ENCODE measurements at regions not wholly inside any gene's neighbourhood (a gene's known extent, or its start where the extent isn't known, plus 50 kb on each side); places are given as distances from the start of the nearest gene placed in this dataset.

DNA sequence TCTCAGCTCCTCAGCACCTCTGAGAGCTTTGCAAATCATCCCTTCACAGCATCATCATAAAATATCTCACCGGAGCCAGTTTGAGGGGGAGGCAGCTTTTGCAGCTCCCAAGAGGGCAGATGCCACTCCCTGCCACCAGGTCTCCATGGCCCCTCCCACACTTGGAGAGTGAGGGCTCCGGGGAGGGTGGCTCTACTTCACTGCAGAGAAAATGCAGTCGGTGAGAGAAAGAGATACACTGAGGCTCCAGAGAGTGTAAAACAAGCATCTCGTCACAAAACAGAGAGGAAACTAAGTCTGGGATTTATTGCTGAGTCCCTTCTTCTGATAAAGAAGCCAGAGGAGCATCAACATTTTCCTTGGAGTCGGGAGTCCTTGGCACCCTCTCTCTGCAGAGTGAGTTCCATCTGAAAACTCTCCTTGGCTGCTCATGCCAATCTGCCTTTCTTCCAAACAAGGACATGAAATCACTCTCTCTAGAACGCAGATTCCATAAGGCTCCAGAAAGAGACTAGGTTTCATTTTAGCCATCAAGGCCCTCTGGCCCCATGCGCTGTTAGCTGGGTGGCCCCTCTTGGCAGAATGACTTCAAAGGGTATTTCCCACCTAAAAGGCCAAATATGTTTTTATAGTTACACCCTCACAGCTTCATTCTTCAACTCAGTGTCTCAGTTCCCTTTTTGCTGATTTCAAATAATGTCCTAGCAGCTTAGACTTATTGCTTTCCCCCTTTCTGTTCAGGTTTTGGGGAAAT lies 70.6 kb upstream of the F13A1 start:
- WGBS, result 62% methylated on average over 7 of the region's 7 CpGs
- TF ChIP-seq POLR2A (IDR thresholded peaks at IDR 0.05), result no peak
- no peak for TF ChIP-seq EP300 (IDR thresholded peaks at IDR 0.05)
- TF ChIP-seq POLR2AphosphoS5 (IDR thresholded peaks at IDR 0.05), result no peak
- TF ChIP-seq, protein P1, sequence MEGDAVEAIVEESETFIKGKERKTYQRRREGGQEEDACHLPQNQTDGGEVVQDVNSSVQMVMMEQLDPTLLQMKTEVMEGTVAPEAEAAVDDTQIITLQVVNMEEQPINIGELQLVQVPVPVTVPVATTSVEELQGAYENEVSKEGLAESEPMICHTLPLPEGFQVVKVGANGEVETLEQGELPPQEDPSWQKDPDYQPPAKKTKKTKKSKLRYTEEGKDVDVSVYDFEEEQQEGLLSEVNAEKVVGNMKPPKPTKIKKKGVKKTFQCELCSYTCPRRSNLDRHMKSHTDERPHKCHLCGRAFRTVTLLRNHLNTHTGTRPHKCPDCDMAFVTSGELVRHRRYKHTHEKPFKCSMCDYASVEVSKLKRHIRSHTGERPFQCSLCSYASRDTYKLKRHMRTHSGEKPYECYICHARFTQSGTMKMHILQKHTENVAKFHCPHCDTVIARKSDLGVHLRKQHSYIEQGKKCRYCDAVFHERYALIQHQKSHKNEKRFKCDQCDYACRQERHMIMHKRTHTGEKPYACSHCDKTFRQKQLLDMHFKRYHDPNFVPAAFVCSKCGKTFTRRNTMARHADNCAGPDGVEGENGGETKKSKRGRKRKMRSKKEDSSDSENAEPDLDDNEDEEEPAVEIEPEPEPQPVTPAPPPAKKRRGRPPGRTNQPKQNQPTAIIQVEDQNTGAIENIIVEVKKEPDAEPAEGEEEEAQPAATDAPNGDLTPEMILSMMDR (IDR thresholded peaks at IDR 0.05), result no peak
- DNase-seq (ENCODE audit: low spot score in 2 of 2), result no peak

DNA sequence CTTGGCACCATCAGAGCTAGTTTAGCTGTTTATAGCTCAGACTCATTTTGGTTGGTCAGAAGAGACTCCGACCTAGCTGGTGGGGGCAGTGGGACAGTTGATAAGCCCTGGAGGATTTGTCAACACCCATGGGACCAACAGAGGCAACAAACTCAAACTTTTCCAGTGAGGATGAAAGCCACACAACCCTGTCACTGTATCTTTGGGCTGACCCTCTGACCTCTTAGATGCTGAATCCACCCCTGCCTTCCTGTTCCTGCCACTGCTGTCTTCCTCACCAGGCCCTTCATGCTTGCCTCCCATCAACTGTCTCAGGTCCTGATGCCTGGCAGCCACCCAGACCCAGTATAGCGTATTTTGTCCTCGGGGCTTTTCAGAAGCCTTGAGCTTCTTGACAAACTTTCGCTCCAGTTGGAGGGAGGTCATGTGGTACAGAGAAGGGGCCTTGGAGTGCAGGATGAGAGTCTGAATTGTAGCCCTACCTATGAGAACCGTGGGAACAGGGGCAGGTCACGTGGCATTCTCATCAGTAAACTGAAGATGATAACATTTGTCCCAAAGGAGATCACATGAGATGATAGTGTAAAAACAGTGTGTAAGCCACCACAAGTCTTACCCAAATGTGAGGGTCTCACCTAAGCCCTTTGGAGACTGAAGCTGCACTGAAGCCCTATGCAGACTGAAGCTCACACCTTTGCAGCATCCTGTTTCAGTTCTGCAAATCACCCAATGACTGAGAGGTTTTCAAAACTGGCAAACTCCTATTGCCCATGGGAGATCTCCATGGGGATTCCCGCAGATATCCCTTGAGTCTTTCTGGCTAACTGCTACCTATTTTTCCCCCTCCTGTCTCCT lies 72.0 kb upstream of the F13A1 start:
- Histone ChIP-seq H3K27me3 (peaks cover 3% of the 10 kb centered on the region), H3K27ac (no peak overlapping the region), H3K4me1 (peaks cover 12% of the 10 kb centered on the region), H3K9me3 (no peaks in the 10 kb centered on the region), H3K36me3 (no peaks in the 10 kb centered on the region), H3K4me3 (no peak overlapping the region)
- 82% methylated on average over 7 of the region's 7 CpGs for WGBS
- TF ChIP-seq EP300 (IDR thresholded peaks at IDR 0.05), result no peak
- TF ChIP-seq, protein P1 (IDR thresholded peaks at IDR 0.05), result no peak
- TF ChIP-seq POLR2A (IDR thresholded peaks at IDR 0.05), result no peak
- TF ChIP-seq POLR2AphosphoS5 (IDR thresholded peaks at IDR 0.05), result no peak
- no peak for DNase-seq (ENCODE audit: low spot score in 2 of 2)

More for the DNA sequence above, 70.6 kb upstream of the F13A1 start:
- Histone ChIP-seq H3K9me3 (no peaks in the 10 kb centered on the region), H3K36me3 (no peaks in the 10 kb centered on the region), H3K4me1 (peaks cover 11% of the 10 kb centered on the region), H3K27ac (no peak overlapping the region), H3K4me3 (no peak overlapping the region), H3K27me3 (peaks cover 3% of the 10 kb centered on the region)

DNA sequence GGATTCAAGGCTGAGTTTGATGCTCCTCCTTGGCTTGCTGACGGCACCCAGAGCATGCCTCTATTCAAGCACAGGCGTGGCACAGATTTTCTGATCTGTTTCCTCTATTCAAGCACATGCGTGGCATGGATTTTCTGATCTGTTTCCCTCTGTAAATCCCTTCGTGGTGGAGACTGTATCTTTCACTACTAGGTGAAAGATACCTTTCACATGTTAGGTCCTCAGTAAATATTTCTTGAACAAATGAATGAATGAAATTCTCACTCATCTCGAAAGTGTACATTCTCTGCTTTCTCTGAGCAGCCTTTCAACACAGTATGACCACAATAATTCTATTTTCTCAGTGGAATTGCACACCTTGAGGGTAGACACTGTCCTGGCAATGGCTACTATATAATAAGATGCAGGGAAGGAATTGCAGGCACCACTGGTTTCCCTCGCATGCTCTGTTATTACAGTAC lies 72.6 kb upstream of the F13A1 start:
- Histone ChIP-seq H3K27ac (no peak overlapping the region), H3K4me3 (no peak overlapping the region), H3K9me3 (no peaks in the 10 kb centered on the region), H3K4me1 (peaks cover 12% of the 10 kb centered on the region), H3K27me3 (peaks cover 3% of the 10 kb centered on the region), H3K36me3 (no peaks in the 10 kb centered on the region)
- no peak for DNase-seq (ENCODE audit: low spot score in 2 of 2)
- no peak for TF ChIP-seq EP300 (IDR thresholded peaks at IDR 0.05)
- no peak for TF ChIP-seq POLR2A (IDR thresholded peaks at IDR 0.05)
- TF ChIP-seq, protein P1 (IDR thresholded peaks at IDR 0.05), result no peak
- TF ChIP-seq POLR2AphosphoS5 (IDR thresholded peaks at IDR 0.05), result no peak
- WGBS, result 72% methylated on average over 6 of the region's 6 CpGs

DNA sequence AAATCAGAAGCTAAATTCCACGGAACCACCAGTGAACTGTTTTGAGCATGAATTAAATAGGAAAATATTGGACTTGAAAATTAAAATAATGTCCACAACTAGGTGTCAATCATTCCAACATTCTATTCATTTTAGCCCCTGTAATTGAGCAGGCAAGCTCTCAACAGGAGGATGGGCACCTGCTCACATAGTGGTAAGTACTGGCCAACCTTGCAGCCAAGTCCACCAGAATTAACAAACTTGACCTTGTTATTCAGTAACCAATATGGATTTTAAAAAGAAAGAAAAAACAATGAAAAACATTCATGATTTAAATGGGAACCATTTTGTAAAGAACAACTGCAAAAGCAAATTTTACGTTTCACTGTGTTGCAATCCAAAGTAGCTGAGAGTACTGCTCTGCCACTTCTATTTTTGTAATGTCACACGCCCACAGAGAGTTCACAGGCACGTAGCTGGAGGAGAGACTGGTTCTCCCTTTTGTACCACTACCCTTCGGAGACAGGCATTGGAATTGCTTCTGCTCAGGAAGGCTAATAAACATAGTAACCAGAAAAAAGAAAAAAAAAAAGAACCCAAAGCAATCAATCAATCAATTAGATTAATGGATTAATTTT lies 75.2 kb upstream of the F13A1 start:
- TF ChIP-seq POLR2A (IDR thresholded peaks at IDR 0.05), result no peak
- TF ChIP-seq EP300 (IDR thresholded peaks at IDR 0.05), result no peak
- TF ChIP-seq, protein P1 (IDR thresholded peaks at IDR 0.05), result no peak
- no peak for TF ChIP-seq POLR2AphosphoS5 (IDR thresholded peaks at IDR 0.05)
- no peak overlapping the region for H3K4me3 ChIP-seq
- H3K9me3 ChIP-seq, result no peaks in the 10 kb centered on the region
- H3K36me3 ChIP-seq, result no peaks in the 10 kb centered on the region
- WGBS, result 50% methylated on average over 5 of the region's 5 CpGs
- H3K27ac ChIP-seq, result no peak overlapping the region
- DNase-seq (ENCODE audit: low spot score in 2 of 2), result no peak
- peaks cover 3% of the 10 kb centered on the region for H3K27me3 ChIP-seq
- peaks cover 9% of the 10 kb centered on the region for H3K4me1 ChIP-seq
